Esophagus muscularis mucosa (tissue), 3 donors: ENCODE measurements at regions not wholly inside any gene's neighbourhood (a gene's known extent, or its start where the extent isn't known, plus 50 kb on each side); places are given as distances from the start of the nearest gene placed in this dataset.

Experiments
- POLR2A ChIP-seq: fragments of 450-650 bp; IDR thresholded peaks from one replicate; pipeline ENCODE4 v1.6.1; 2017; ENCODE audit warnings: antibody characterized with exemption, moderate library complexity, mild to moderate bottlenecking, low read depth
- TF ChIP-seq, protein P1 (sequence below), 3 experiments: fragments of 200-600 bp in 2 of 3; fragments of 450-650 bp in 1 of 3; sonication (generic) in 2 of 3; IDR thresholded peaks; one replicate each; pipeline ENCODE4 v1.5.1; 2017 to 2019; ENCODE audit warnings: antibody characterized with exemption in 3 of 3, mild to moderate bottlenecking in 2 of 3, moderate library complexity in 1 of 3

DNA sequence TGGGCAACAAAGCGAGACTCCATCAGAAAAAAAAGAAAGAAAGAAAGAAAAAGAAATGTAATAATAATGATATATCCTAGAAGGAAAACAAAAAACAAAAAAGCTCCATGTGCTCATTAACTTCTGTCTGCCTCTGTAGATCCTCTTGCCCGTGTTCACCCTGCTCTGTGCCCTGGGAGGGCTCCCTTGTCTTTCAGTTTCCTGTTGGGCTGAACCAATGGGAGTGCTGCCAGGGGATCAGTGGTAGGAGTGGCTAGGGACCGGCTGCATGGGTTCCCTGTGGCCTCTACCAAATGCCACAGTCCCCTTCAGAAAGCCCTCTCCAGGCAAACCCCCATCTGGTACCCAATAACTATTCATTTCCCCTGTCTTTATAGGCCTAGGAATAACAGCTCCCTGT lies 51.8 kb upstream of the PARD3 start:
- TF ChIP-seq, protein P1, sequence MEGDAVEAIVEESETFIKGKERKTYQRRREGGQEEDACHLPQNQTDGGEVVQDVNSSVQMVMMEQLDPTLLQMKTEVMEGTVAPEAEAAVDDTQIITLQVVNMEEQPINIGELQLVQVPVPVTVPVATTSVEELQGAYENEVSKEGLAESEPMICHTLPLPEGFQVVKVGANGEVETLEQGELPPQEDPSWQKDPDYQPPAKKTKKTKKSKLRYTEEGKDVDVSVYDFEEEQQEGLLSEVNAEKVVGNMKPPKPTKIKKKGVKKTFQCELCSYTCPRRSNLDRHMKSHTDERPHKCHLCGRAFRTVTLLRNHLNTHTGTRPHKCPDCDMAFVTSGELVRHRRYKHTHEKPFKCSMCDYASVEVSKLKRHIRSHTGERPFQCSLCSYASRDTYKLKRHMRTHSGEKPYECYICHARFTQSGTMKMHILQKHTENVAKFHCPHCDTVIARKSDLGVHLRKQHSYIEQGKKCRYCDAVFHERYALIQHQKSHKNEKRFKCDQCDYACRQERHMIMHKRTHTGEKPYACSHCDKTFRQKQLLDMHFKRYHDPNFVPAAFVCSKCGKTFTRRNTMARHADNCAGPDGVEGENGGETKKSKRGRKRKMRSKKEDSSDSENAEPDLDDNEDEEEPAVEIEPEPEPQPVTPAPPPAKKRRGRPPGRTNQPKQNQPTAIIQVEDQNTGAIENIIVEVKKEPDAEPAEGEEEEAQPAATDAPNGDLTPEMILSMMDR (IDR thresholded peaks at IDR 0.05), result no peak
- TF ChIP-seq POLR2A, result no peak
